ENCODE measurements at regions not wholly inside any gene's neighbourhood (a gene's known extent, or its start where the extent isn't known, plus 50 kb on each side); places are given as distances from the start of the nearest gene placed in this dataset.

GRCh38 chr10:36469585-36469984 lies 655.8 kb upstream of the ANKRD30A start:
- ATAC-seq (no peak), DNase-seq (no peak)
- Mint-ChIP-seq H3K4me3 (no peak overlapping the region), H3K4me1 (ENCODE audit: low read depth) (no peaks in the 10 kb centered on the region), H3K36me3 (ENCODE audit: low read depth) (no peaks in the 10 kb centered on the region), H3K27me3 (no peaks in the 10 kb centered on the region), H3K9me3 (no peaks in the 10 kb centered on the region), H3K27ac (no peak overlapping the region)
- intact Hi-C loops (cut with micrococcal nuclease) = no loop called here
- TF ChIP-seq CTCF (IDR thresholded peaks at IDR 0.05) = no peak
- ChIA-PET CTCF (no interaction called here), POLR2A (no interaction called here)

- POLR2A ChIA-PET = no interaction called here
- Mint-ChIP-seq H3K4me1 (ENCODE audit: low read depth) (no peaks in the 10 kb centered on the region), H3K27ac (no peak overlapping the region), H3K27me3 (no peaks in the 10 kb centered on the region), H3K36me3 (ENCODE audit: low read depth) (no peaks in the 10 kb centered on the region), H3K4me3 (no peak overlapping the region), H3K9me3 (no peaks in the 10 kb centered on the region)
- no peak for TF ChIP-seq CTCF (IDR thresholded peaks at IDR 0.05)
- ATAC-seq (no peak), DNase-seq (no peak)
- CTCF ChIA-PET = no interaction called here
- intact Hi-C loops (cut with micrococcal nuclease) = no loop called here
Observed at GRCh38 chr10:36468620-36469019, 656.8 kb upstream of the ANKRD30A start.

- intact Hi-C loops (cut with micrococcal nuclease) = no loop called here
- Mint-ChIP-seq H3K9me3 (peaks cover 7% of the 10 kb centered on the region), H3K27ac (no peak overlapping the region), H3K4me1 (ENCODE audit: low read depth) (no peaks in the 10 kb centered on the region), H3K4me3 (no peak overlapping the region), H3K27me3 (no peaks in the 10 kb centered on the region), H3K36me3 (ENCODE audit: low read depth) (no peaks in the 10 kb centered on the region)
- CTCF ChIA-PET = no interaction called here
- no peak for ATAC-seq
- no peak for DNase-seq
- POLR2A ChIA-PET = no interaction called here
- no peak for TF ChIP-seq CTCF (IDR thresholded peaks at IDR 0.05)
Observed at GRCh38 chr10:36465604-36466379, 659.6 kb upstream of the ANKRD30A start.

- no peak for DNase-seq
- intact Hi-C loops (cut with micrococcal nuclease) = no loop called here
- peaks cover 8% of the 10 kb centered on the region for H3K9me3 Mint-ChIP-seq
- TF ChIP-seq CTCF (IDR thresholded peaks at IDR 0.05) = no peak
- H3K4me1 Mint-ChIP-seq (ENCODE audit: low read depth) = no peaks in the 10 kb centered on the region
- no peak for ATAC-seq
- ChIA-PET POLR2A (no interaction called here), CTCF (no interaction called here)
- H3K27ac Mint-ChIP-seq = no peak overlapping the region
- no peaks in the 10 kb centered on the region for H3K36me3 Mint-ChIP-seq (ENCODE audit: low read depth)
- no peak overlapping the region for H3K4me3 Mint-ChIP-seq
- H3K27me3 Mint-ChIP-seq = no peaks in the 10 kb centered on the region
Observed at GRCh38 chr10:36464291-36464690, 661.1 kb upstream of the ANKRD30A start.

GRCh38 chr10:36463390-36463789 lies 662.0 kb upstream of the ANKRD30A start:
- DNase-seq = no peak
- Mint-ChIP-seq H3K27me3 (no peaks in the 10 kb centered on the region), H3K36me3 (ENCODE audit: low read depth) (no peaks in the 10 kb centered on the region), H3K9me3 (peaks cover 12% of the 10 kb centered on the region), H3K27ac (no peak overlapping the region), H3K4me1 (ENCODE audit: low read depth) (no peaks in the 10 kb centered on the region), H3K4me3 (no peak overlapping the region)
- intact Hi-C loops (cut with micrococcal nuclease) = no loop called here
- POLR2A ChIA-PET = no interaction called here
- CTCF ChIA-PET = no interaction called here
- no peak for TF ChIP-seq CTCF (IDR thresholded peaks at IDR 0.05)
- no peak for ATAC-seq
